Cardiac muscle cell (in vitro differentiated cells and primary cell): ENCODE measurements at regions not wholly inside any gene's neighbourhood (a gene's known extent, or its start where the extent isn't known, plus 50 kb on each side); places are given as distances from the start of the nearest gene placed in this dataset.
A peak's percentile ranks its signal among the peaks of the same experiment; 100 is the strongest.

Experiments used
- DNase-seq, 2 donors: peaks; one replicate each; pipeline versions ENCODE4 v3.0.0 to v3.0.0-alpha.2; 2010 to 2017; ENCODE audit warnings: low read depth in 1 of 2, low spot score in 1 of 2
- H3K27ac ChIP-seq: fragments of 200-600 bp; sonication (generic); 2 replicates; pipeline ENCODE4 v1.5.1; 2016
- H3K27me3 ChIP-seq: fragments of 200-600 bp; sonication (generic); 2 replicates; pipeline ENCODE4 v1.6.0; 2016; ENCODE audit warnings: control low read depth
- H3K36me3 ChIP-seq: fragments of 200-600 bp; sonication (generic); 2 replicates; pipeline ENCODE4 v1.5.1; 2016; ENCODE audit warnings: control low read depth
- H3K4me1 ChIP-seq: fragments of 200-600 bp; sonication (generic); 2 replicates; pipeline ENCODE4 v1.8.1; 2017; ENCODE audit warnings: low read depth, mild to moderate bottlenecking, mixed run types
- H3K4me3 ChIP-seq: fragments of 200-600 bp; sonication (generic); 2 replicates; pipeline ENCODE4 v1.5.1; 2016; ENCODE audit warnings: mild to moderate bottlenecking
- H3K9me3 ChIP-seq: fragments of 200-600 bp; sonication (generic); 2 replicates; pipeline ENCODE4 v1.5.1; 2017; ENCODE audit warnings: low read depth, mild to moderate bottlenecking, control low read depth
- TF ChIP-seq, protein P1 (sequence below): IDR thresholded peaks from 2 replicates; pipeline ENCODE4 v1.5.1; 2012; ENCODE audit warnings: low read depth, mild to moderate bottlenecking, low read length

DNA sequence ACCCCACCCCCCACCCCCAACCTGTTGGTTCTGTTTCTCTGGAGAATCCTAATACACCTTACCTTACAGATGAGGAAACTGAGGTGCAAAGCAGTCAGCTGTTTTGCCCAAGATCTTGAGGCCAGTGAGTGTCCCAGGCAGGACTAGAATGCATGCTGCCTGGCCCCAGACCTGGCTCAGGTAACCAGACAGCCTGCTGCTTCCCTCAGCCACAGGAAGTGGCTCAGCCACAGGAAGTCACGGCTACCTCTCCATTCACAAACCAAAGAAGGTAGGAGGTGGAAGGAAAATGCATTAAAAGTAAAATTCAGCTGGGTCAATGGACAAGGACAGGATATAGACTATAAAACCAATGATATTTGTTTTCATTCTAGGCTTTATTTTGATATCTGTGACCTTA is 517.6 kb downstream of the CD83 start:
- TF ChIP-seq, protein P1, sequence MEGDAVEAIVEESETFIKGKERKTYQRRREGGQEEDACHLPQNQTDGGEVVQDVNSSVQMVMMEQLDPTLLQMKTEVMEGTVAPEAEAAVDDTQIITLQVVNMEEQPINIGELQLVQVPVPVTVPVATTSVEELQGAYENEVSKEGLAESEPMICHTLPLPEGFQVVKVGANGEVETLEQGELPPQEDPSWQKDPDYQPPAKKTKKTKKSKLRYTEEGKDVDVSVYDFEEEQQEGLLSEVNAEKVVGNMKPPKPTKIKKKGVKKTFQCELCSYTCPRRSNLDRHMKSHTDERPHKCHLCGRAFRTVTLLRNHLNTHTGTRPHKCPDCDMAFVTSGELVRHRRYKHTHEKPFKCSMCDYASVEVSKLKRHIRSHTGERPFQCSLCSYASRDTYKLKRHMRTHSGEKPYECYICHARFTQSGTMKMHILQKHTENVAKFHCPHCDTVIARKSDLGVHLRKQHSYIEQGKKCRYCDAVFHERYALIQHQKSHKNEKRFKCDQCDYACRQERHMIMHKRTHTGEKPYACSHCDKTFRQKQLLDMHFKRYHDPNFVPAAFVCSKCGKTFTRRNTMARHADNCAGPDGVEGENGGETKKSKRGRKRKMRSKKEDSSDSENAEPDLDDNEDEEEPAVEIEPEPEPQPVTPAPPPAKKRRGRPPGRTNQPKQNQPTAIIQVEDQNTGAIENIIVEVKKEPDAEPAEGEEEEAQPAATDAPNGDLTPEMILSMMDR, result no peak

DNA sequence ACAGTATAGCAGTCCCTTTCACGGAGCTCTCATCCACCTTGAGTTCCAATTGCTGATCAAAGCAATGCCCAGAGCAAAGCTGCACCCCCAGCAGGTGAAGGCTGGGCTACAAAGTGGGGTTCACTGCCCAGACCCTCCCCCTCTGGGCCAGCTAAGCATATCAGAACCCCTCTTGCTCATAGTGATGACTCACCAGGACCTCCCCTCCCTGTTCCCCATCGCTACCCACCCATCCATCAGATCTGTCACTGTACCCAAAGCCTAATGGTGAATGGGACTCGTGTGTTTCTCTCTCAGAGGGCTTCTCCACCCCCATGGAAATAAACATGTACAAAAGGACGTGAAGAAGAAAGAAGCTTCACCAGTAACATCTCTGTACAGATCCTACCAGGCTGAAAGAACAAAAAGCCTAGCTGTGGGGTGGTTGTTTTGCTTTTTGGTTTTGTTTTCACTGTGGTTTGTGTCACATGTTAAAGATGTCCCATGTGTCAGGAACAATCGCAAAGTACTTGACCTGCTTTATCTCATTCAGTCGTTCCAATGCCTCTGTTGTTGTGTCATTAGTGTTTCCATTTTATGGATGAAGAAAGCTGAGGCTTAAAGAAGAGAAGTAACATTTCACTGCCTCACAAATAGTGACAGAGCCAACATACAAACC is 518.5 kb downstream of the CD83 start:
- TF ChIP-seq, protein P1, result no peak
- Histone ChIP-seq H3K27ac (no peak overlapping the region), H3K4me3 (no peak overlapping the region), H3K27me3 (no peaks in the 10 kb centered on the region), H3K36me3 (no peaks in the 10 kb centered on the region), H3K9me3 (no peaks in the 10 kb centered on the region), H3K4me1 (peaks cover 26% of the 10 kb centered on the region)
- DNase-seq, result no peak

More for the DNA sequence above, 517.6 kb downstream of the CD83 start:
- Histone ChIP-seq H3K27me3 (no peaks in the 10 kb centered on the region), H3K4me1 (peaks cover 19% of the 10 kb centered on the region), H3K27ac (no peak overlapping the region), H3K9me3 (no peaks in the 10 kb centered on the region), H3K4me3 (no peak overlapping the region), H3K36me3 (no peaks in the 10 kb centered on the region)
- no peak for DNase-seq

DNA sequence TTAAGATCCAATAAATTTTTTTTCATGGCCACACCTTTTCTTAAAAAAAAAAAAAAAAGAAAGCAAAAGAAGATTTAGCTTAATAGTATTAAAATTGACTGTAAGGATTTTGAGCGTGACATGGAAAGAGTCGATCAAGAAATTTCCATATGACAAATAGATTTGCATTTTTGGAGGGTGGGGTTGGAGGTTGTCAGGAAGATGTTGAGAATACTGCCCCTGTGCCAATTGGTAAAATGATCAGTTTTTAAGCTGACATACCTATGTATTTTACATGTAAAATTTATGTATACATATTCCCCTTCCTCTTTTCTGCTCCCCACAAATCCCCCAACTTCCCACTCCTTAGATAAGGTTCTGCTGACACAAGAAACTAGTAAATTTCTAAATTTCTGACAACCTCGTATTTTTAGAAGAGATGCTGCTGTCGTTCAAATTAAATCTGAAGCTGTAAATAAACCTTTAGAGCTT is 520.9 kb downstream of the CD83 start:
- Histone ChIP-seq H3K27me3 (no peaks in the 10 kb centered on the region), H3K9me3 (no peaks in the 10 kb centered on the region), H3K27ac (peak overlapping the region; percentile 9), H3K4me1 (peaks cover 38% of the 10 kb centered on the region), H3K4me3 (no peak overlapping the region), H3K36me3 (no peaks in the 10 kb centered on the region)
- DNase-seq, result no peak
- TF ChIP-seq, protein P1, result no peak

DNA sequence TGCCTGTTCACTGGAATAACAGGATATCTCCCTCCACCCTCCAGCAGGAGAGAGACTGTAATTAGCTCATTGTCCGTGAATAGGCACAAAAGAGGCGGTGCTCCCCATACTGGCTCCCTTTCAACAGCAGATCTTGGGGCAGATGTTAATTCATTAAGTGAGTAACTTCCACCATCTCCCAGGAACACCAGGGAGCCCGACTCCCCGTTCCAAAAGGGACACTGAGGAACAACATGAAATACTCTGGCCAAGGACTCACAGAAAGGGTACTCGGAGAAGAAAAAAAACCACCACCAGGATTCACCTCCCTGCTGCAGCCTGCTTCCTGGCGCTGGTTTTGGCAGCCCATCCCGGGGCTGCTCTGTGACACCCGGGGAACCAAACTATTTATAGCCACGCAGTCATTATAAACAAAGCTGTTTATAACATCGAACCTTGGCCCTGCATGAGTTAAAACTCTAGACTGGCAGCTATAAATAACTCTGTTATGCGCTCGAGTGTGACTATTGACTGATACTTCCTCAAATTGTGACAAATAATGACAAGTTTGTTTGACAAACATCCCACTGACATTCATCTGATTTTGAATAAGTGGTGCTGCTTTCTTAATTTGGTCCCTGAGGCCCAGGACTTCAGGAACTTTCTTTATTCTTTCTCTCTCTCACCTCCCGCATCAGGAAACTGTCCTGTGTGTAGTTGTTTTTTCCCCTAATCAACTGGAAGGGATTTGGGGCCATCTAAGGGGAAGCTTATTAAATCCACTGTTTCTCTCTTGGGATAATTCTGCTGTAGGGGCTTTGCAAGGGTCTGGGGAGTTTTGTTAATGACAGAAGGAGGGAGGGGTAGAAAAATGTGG is 521.6 kb downstream of the CD83 start:
- TF ChIP-seq, protein P1, result no peak
- H3K27ac ChIP-seq, result peak overlapping the region; percentile 9
- H3K4me1 ChIP-seq, result peaks cover 38% of the 10 kb centered on the region

DNA sequence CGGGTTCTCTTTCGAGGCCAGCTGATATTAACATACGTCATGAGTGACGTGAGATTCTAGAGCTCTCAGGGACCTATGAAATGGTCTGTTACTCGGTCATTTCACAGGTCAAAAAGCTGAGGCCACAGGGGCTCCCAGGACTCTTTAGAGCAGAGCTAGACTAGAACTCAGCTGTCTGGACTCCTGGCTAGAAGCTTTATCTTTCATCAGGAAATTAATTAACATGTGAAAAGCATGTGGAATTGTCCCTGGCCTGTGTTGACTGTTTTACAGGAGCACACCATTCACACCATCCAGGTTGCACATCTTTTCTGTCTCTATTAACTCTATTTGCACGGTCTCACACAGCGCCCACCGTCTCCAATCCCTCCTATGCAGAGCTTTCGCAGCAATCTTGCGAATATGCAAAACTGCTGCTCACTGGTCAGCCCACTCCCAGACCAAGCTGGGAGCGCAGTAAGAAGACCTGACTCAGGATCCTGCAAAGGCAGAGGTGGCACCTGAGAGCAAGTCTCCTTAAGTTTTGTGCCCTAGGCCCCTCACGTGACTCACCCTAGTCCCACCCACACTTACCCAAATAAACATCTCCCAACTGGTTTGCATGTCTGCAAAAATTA is 522.5 kb downstream of the CD83 start:
- DNase-seq, result no peak
- Histone ChIP-seq H3K36me3 (no peaks in the 10 kb centered on the region), H3K9me3 (no peaks in the 10 kb centered on the region), H3K4me1 (peaks cover 38% of the 10 kb centered on the region), H3K27ac (no peak overlapping the region), H3K27me3 (no peaks in the 10 kb centered on the region), H3K4me3 (no peak overlapping the region)
- TF ChIP-seq, protein P1, result no peak

More for the DNA sequence above, 521.6 kb downstream of the CD83 start:
- Histone ChIP-seq H3K36me3 (no peaks in the 10 kb centered on the region), H3K27me3 (no peaks in the 10 kb centered on the region), H3K4me3 (no peak overlapping the region), H3K9me3 (no peaks in the 10 kb centered on the region)
- peak in 1 of 2 donors; percentile 53 for DNase-seq
